22Rv1 (cell line): ENCODE measurements at regions not wholly inside any gene's neighbourhood (a gene's known extent, or its start where the extent isn't known, plus 50 kb on each side); places are given as distances from the start of the nearest gene placed in this dataset.
"Not testable (repeated sequence)": the region's sequence is repeated elsewhere in the genome, so short reads cannot be mapped to it uniquely, and the experiment has no call there.

Experiments
- H3K27ac ChIP-seq: fragments of 450-650 bp; 2 replicates; pipeline ENCODE4 v1.5.1; 2017
- CTCF ChIP-seq: fragments of 450-650 bp; IDR thresholded peaks from 2 replicates; pipeline ENCODE4 v1.5.1; 2017; ENCODE audit warnings: mild to moderate bottlenecking
- ZFX ChIP-seq: fragments of 450-650 bp; IDR thresholded peaks from 2 replicates; pipeline ENCODE4 v1.6.1; 2017; ENCODE audit warnings: antibody characterized with exemption, borderline replicate concordance

DNA sequence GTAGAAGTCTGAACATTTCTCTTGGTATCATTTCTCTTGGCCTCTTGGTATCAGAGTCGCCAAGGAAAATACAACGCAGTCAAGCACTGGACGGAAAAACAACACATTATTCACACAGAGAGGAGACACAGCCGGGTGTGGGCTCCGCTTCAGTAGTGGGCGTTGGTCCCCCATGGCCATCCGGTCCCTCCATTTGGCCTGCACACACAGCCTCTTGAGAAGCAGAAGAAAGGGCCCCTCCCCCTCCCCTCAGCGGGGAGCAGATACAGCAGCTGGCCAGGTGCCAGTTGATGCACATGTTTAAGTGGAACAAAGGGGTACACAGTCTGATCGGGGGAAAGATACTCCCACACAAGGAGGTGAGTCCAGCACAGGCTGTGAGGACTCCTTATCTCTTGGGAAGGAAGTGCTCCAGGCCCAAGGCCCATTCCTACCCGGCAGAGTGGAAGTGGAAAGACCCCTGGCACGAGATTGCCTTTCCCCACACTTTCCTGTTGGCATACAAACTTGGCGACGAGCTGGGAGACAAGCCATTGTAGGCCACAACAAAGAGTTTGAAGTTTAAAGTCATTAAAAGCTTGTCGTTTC lies 311.3 kb downstream of the FAM72C start:
- H3K27ac ChIP-seq = no peak overlapping the region
- TF ChIP-seq ZFX (no peak), CTCF (no peak)

GRCh38 chr1:143653429-143653802 lies 318.4 kb downstream of the FAM72C start:
- no peak overlapping the region for H3K27ac ChIP-seq
- TF ChIP-seq CTCF (no peak), ZFX (no peak)

- TF ChIP-seq ZFX = no peak
- TF ChIP-seq CTCF = no peak
Measured at GRCh38 chr1:143652744-143653428, 318.9 kb downstream of the FAM72C start.

GRCh38 chr1:143652187-143652586 lies 319.6 kb downstream of the FAM72C start:
- H3K27ac ChIP-seq = no peak overlapping the region
- TF ChIP-seq ZFX (no peak), CTCF (no peak)

More at GRCh38 chr1:143652744-143653428, 318.9 kb downstream of the FAM72C start:
- H3K27ac ChIP-seq = no peak overlapping the region

DNA sequence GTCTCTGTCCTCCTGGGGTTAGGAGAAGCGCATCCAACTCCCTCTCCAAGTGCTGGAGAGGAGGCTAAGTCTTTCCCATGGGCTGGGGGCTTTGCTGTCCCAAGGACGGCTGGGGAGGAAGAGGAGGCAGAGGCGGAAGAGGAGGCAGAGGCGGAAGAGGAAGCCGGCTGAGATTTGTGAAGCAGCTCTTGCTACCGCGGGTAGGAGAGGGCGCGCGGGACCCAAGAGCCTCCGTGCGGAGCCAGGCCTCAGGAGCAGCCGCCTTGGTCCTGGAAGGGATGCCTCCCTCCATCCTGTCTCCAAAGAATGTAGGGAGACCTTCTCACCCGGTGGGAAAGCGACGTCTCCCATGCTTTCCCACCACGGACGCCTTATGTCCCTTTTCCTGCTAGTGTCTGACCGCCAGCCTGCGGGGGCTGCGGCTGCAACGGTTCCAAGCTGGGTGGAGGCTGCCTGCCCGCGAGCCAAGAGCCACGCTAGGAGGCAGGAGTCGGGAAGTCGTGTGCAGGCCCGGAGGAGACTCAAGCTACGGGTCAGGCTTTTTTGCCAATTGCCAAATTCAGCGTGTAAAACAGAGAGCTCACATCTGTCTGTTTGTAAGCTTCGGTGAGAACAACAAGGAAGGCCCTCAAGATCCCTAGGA lies 320.3 kb downstream of the FAM72C start:
- no peak for TF ChIP-seq ZFX
- TF ChIP-seq CTCF = no peak
- H3K27ac ChIP-seq = no peak overlapping the region

DNA sequence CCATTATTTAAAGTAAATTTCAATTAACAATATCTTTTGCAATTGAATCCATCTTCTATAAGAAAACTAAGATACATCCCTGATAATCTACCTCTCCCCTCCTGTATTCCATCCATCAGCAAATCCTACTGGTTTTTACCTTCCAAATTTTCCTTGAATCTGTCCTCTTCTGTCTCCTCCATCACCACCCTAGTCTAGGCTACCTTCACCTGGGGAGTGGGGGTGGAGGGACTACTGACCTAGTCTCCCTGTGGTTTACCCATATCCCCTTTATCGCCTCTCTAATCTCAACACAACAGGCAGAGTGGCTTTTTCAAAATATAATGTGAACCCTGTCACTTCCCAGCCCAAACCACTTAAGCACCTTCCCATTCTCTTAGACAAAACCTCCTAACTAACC lies 327.8 kb downstream of the FAM72C start:
- not testable (repeated sequence) for H3K27ac ChIP-seq

DNA sequence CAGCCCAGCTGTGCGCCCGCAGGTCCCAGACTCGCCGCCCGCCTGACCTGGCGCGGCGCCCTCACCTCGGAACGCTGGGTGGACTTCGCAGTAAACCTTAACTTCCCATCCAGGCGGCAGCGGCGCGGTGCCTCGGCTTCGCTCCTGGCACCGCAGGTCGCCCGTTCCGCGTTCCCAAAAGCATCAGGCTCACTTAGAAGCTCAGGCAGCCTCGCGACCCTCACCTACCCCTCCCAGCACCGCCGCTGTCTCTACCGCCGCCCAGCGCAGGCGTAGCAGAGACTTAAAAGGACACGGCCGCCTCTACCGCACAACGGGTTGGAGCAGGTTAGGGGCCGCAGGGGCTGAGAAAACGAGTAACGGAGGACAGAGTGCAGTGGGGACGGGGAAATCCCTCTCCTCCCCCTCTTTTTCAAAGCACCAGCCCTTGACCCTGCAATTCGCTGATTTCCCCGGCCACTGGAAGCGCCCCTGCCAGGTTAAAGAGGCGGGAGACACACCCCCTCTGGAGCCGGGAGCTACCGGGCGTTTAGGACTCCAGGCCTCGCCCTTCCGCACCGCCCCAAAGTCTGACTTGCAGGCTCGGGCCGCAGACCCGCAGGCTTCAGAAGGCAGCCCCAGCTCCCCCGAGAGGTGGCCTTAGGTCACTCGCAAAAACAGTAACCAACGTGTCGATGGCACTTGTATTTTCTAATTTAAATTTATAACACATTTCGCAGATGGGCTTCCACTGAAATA lies 328.5 kb downstream of the FAM72C start:
- TF ChIP-seq ZFX = no peak
- peak; percentile 21; the same call in 1 of the 2 replicates for TF ChIP-seq CTCF
- no peak overlapping the region for H3K27ac ChIP-seq
